A673 (cell line): ENCODE measurements at regions not wholly inside any gene's neighbourhood (a gene's known extent, or its start where the extent isn't known, plus 50 kb on each side); places are given as distances from the start of the nearest gene placed in this dataset.

ENCODE experiments used
- BruUV-seq: library from RNA; stranded (reverse); fragments of 400-500 nt; replicated peaks from 2 replicates; lab custom pipeline; 2021; lab: Mats Ljungman, UMichigan
- CTCF ChIA-PET: fragments of 300-600 bp; sonication (Branson Sonifier 250); formaldehyde crosslinking; loops from one replicate; lab custom pipeline; 2022; ENCODE audit warnings: antibody characterized with exemption; lab: Charles Lee
- POLR2A ChIA-PET: fragments of 300-600 bp; sonication (Branson Sonifier 250); formaldehyde crosslinking; loops from one replicate; lab custom pipeline; 2022; ENCODE audit warnings: antibody characterized with exemption; ENCODE audit not compliant: low non-redundant PET; lab: Charles Lee
- DNase-seq: peaks from one replicate; pipeline ENCODE4 v3.0.0-alpha.2; 2015; ENCODE audit warnings: low spot score
- H3K27ac ChIP-seq: fragments of 200-600 bp; sonication (generic); 2 replicates; pipeline ENCODE4 v1.5.1; 2016; ENCODE audit warnings: mixed run types, low read depth, mild to moderate bottlenecking, mixed read lengths, antibody characterized with exemption, low read length; ENCODE audit not compliant: poor library complexity, severe bottlenecking
- H3K27me3 ChIP-seq: fragments of 200-600 bp; sonication (generic); replicated peaks from 2 replicates; pipeline ENCODE4 v1.6.1; 2017; ENCODE audit warnings: mixed run types, low read depth, mild to moderate bottlenecking, mixed read lengths, antibody characterized with exemption, low read length; ENCODE audit not compliant: insufficient read depth, poor library complexity
- H3K36me3 ChIP-seq: fragments of 200-600 bp; sonication (generic); 2 replicates; pipeline ENCODE4 v1.6.1; 2016; ENCODE audit warnings: mixed run types, mild to moderate bottlenecking, mixed read lengths, antibody characterized with exemption, low read length; ENCODE audit not compliant: insufficient read depth, poor library complexity, severe bottlenecking
- H3K4me1 ChIP-seq: fragments of 200-600 bp; sonication (generic); 2 replicates; pipeline ENCODE4 v1.6.1; 2017; ENCODE audit warnings: mixed run types, mild to moderate bottlenecking, mixed read lengths, antibody characterized with exemption, low read length; ENCODE audit not compliant: insufficient read depth, poor library complexity, severe bottlenecking
- H3K4me3 ChIP-seq: fragments of 200-600 bp; sonication (generic); 2 replicates; pipeline ENCODE4 v1.5.1; 2016; ENCODE audit warnings: low read depth, mixed run types, mild to moderate bottlenecking, mixed read lengths, low read length; ENCODE audit not compliant: poor library complexity, severe bottlenecking
- H3K9me3 ChIP-seq: fragments of 200-600 bp; sonication (generic); 2 replicates; pipeline ENCODE4 v1.6.1; 2016; ENCODE audit warnings: mixed run types, low read depth, mild to moderate bottlenecking, mixed read lengths, antibody characterized with exemption, low read length; ENCODE audit not compliant: poor library complexity, severe bottlenecking
- CTCF ChIP-seq: fragments of 300-800, 200-600 bp; sonication (generic); conservative IDR thresholded peaks from 2 replicates; pipeline ENCODE4 v1.5.1; 2017; ENCODE audit warnings: low read depth, mild to moderate bottlenecking, antibody characterized with exemption, low read length, moderate library complexity, mixed read lengths
- EZH2 ChIP-seq: fragments of 200-600 bp; sonication (generic); IDR thresholded peaks from 2 replicates; pipeline ENCODE4 v1.6.1; 2017; ENCODE audit warnings: borderline replicate concordance, low read depth, mild to moderate bottlenecking, mixed read lengths, antibody characterized with exemption, low read length; ENCODE audit not compliant: poor library complexity, severe bottlenecking
- intact Hi-C: fragments of 100-400 bp; cut with micrococcal nuclease; formaldehyde crosslinking; loops from one replicate; pipeline ENCODE4 v1.10.0; 2022; ENCODE audit not compliant: unreplicated experiment

- Histone ChIP-seq H3K36me3 (no peaks in the 10 kb centered on the region), H3K4me3 (no peak overlapping the region), H3K9me3 (no peaks in the 10 kb centered on the region), H3K27me3 (no peaks in the 10 kb centered on the region), H3K4me1 (no peaks in the 10 kb centered on the region), H3K27ac (no peak overlapping the region)
- BruUV-seq: no TSS peak
- intact Hi-C loops: no loop called here
- no peak for DNase-seq
- TF ChIP-seq CTCF: no peak
- no peak for TF ChIP-seq EZH2
- CTCF ChIA-PET: no interaction called here
- POLR2A ChIA-PET: no interaction called here
Observed at GRCh38 chr6:14695579-14695978, 550.3 kb upstream of the JARID2 start.

- Histone ChIP-seq H3K4me3 (no peak overlapping the region), H3K27me3 (no peaks in the 10 kb centered on the region), H3K36me3 (no peaks in the 10 kb centered on the region), H3K27ac (no peak overlapping the region), H3K9me3 (no peaks in the 10 kb centered on the region), H3K4me1 (no peaks in the 10 kb centered on the region)
- ChIA-PET CTCF (no interaction called here), POLR2A (no interaction called here)
- TF ChIP-seq CTCF: no peak
- intact Hi-C loops: no loop called here
- no peak for DNase-seq
- BruUV-seq: no TSS peak
Observed at GRCh38 chr6:14696367-14696766, 549.5 kb upstream of the JARID2 start.

GRCh38 chr6:14697427-14697826, 548.4 kb upstream of the JARID2 start:
- CTCF ChIA-PET: no interaction called here

More at GRCh38 chr6:14697427-14697826, 548.4 kb upstream of the JARID2 start:
- intact Hi-C loops: no loop called here
- POLR2A ChIA-PET: no interaction called here
- Histone ChIP-seq H3K36me3 (no peaks in the 10 kb centered on the region), H3K27me3 (no peaks in the 10 kb centered on the region), H3K4me1 (no peaks in the 10 kb centered on the region), H3K27ac (no peak overlapping the region), H3K4me3 (no peak overlapping the region), H3K9me3 (no peaks in the 10 kb centered on the region)
- BruUV-seq: no TSS peak
- TF ChIP-seq CTCF: no peak
- TF ChIP-seq EZH2: no peak
- no peak for DNase-seq
